Keratinocyte (primary cell): ENCODE measurements at regions not wholly inside any gene's neighbourhood (a gene's known extent, or its start where the extent isn't known, plus 50 kb on each side); places are given as distances from the start of the nearest gene placed in this dataset.

Experiments used
- DNase-seq: peaks from one replicate; pipeline ENCODE4 v3.0.0-alpha.2; 2011; ENCODE audit warnings: low read depth, missing footprints, low spot score
- FAIRE-seq: peaks from 2 replicates; lab custom pipeline; 2011; peaks lifted over from hg19 to GRCh38; lab: Jason Lieb, UNC
- H2AFZ ChIP-seq: 2 replicates; pipeline ENCODE4 v1.6.0; 2012; ENCODE audit warnings: low read length, control low read depth, inconsistent platforms; ENCODE audit not compliant: control insufficient read depth
- H3K27ac ChIP-seq: 2 replicates; pipeline ENCODE4 v1.5.1; 2011; ENCODE audit warnings: low read length; ENCODE audit not compliant: control insufficient read depth, insufficient read depth
- H3K27me3 ChIP-seq: 3 replicates; pipeline ENCODE4 v1.6.0; 2011; ENCODE audit warnings: low read length; ENCODE audit not compliant: control insufficient read depth, insufficient read depth; ENCODE audit errors: extremely low read depth
- H3K36me3 ChIP-seq, 2 experiments: 2 replicates in 1 of 2; 3 replicates in 1 of 2; pipeline ENCODE4 v1.5.1; 2011; ENCODE audit warnings: low read length in 2 of 2, mild to moderate bottlenecking in 1 of 2; ENCODE audit not compliant: control insufficient read depth in 2 of 2, insufficient read depth in 2 of 2; ENCODE audit errors: extremely low read depth in 1 of 2
- H3K4me1 ChIP-seq: 3 replicates; pipeline ENCODE4 v1.5.1; 2011; ENCODE audit warnings: low read length; ENCODE audit not compliant: control insufficient read depth, insufficient read depth; ENCODE audit errors: extremely low read depth
- H3K4me2 ChIP-seq: 3 replicates; pipeline ENCODE4 v1.6.0; 2011; ENCODE audit warnings: low read depth, low read length; ENCODE audit not compliant: control insufficient read depth, insufficient read depth; ENCODE audit errors: extremely low read depth
- H3K4me3 ChIP-seq, 3 experiments: fragments of 200-600 bp in 1 of 3; sonication (generic) in 1 of 3; 2 replicates in 2 of 3; 3 replicates in 1 of 3; pipeline ENCODE4 v1.5.1; 2011 to 2016; ENCODE audit warnings: low read length in 3 of 3, mild to moderate bottlenecking in 3 of 3, control low read depth in 2 of 3, inconsistent platforms in 1 of 3, low read depth in 1 of 3, mixed read lengths in 1 of 3, mixed run types in 1 of 3, moderate library complexity in 1 of 3; ENCODE audit not compliant: control insufficient read depth in 2 of 3, insufficient read depth in 2 of 3; ENCODE audit errors: extremely low read depth in 1 of 3
- H3K79me2 ChIP-seq: 2 replicates; pipeline ENCODE4 v1.6.0; 2012; ENCODE audit warnings: low read length; ENCODE audit not compliant: control insufficient read depth, insufficient read depth
- H3K9ac ChIP-seq: 3 replicates; pipeline ENCODE4 v1.6.0; 2011; ENCODE audit warnings: low read length; ENCODE audit not compliant: control insufficient read depth, insufficient read depth; ENCODE audit errors: extremely low read depth
- H3K9me1 ChIP-seq: 3 replicates; pipeline ENCODE4 v1.6.0; 2011; ENCODE audit warnings: low read length; ENCODE audit not compliant: control insufficient read depth, insufficient read depth; ENCODE audit errors: extremely low read depth
- H3K9me3 ChIP-seq: 2 replicates; pipeline ENCODE4 v1.5.1; 2012; ENCODE audit warnings: low read depth, low read length; ENCODE audit not compliant: control insufficient read depth
- H4K20me1 ChIP-seq: 3 replicates; pipeline ENCODE4 v1.6.0; 2011; ENCODE audit warnings: low read length; ENCODE audit not compliant: control insufficient read depth, insufficient read depth; ENCODE audit errors: extremely low read depth
- CTCF ChIP-seq, 3 experiments: IDR thresholded peaks in 1 of 3; conservative IDR thresholded peaks in 1 of 3; optimal IDR thresholded peaks in 1 of 3; 2 replicates in 2 of 3; 3 replicates in 1 of 3; pipeline versions ENCODE3 to v1.5.1; 2011; ENCODE audit warnings: low read length in 3 of 3, mild to moderate bottlenecking in 3 of 3, moderate library complexity in 2 of 3, control low read depth in 1 of 3, inconsistent platforms in 1 of 3; ENCODE audit not compliant: insufficient read depth in 2 of 3; ENCODE audit errors: extremely low read depth in 1 of 3
- EZH2 ChIP-seq: IDR thresholded peaks from one replicate; pipeline ENCODE4 v1.6.1; 2012; ENCODE audit warnings: inconsistent platforms, mild to moderate bottlenecking, low read length, moderate library complexity
- dilution Hi-C: fragments of 300-500 bp; cut with MboI; formaldehyde crosslinking; loops from one replicate; pipeline ENCODE4 v1.7.0; 2020; ENCODE audit warnings: low sequenced_read_pairs; ENCODE audit not compliant: extremely low pct_ligation_motif_present

GRCh38 chr10:3445648-3446047, 273.1 kb upstream of the PITRM1 start:
- Histone ChIP-seq H3K4me3 (no peak overlapping the region), H3K9me3 (no peaks in the 10 kb centered on the region), H3K27me3 (no peaks in the 10 kb centered on the region), H3K27ac (no peak overlapping the region), H3K4me2 (no peak overlapping the region), H3K9me1 (no peaks in the 10 kb centered on the region), H4K20me1 (no peaks in the 10 kb centered on the region), H3K4me1 (no peaks in the 10 kb centered on the region), H2AFZ (no peak overlapping the region), H3K36me3 (no peaks in the 10 kb centered on the region), H3K9ac (no peak overlapping the region), H3K79me2 (no peaks in the 10 kb centered on the region)
- FAIRE-seq (no peak), DNase-seq (no peak)
- no peak for TF ChIP-seq EZH2
- no peak for TF ChIP-seq CTCF (optimal IDR thresholded peaks at IDR 0.05 in 1 of 3, IDR thresholded peaks at IDR 0.05 in 1 of 3, conservative IDR thresholded peaks at IDR 0.05 in 1 of 3; ENCODE audit: extremely low read depth in 1 of 3, insufficient read depth in 2 of 3, low read length in 3 of 3)
- dilution Hi-C loops, result no loop called here

- no peaks in the 10 kb centered on the region for H3K36me3 ChIP-seq
- no peak overlapping the region for H3K4me3 ChIP-seq
- no peaks in the 10 kb centered on the region for H4K20me1 ChIP-seq
- no peak for FAIRE-seq
- H3K27me3 ChIP-seq, result no peaks in the 10 kb centered on the region
- no peak overlapping the region for H2AFZ ChIP-seq
- no peaks in the 10 kb centered on the region for H3K4me1 ChIP-seq
- no peak overlapping the region for H3K9ac ChIP-seq
- no peak for TF ChIP-seq CTCF (optimal IDR thresholded peaks at IDR 0.05 in 1 of 3, IDR thresholded peaks at IDR 0.05 in 1 of 3, conservative IDR thresholded peaks at IDR 0.05 in 1 of 3; ENCODE audit: extremely low read depth in 1 of 3, insufficient read depth in 2 of 3, low read length in 3 of 3)
- no peak for TF ChIP-seq EZH2
- DNase-seq, result no peak
- dilution Hi-C loops, result no loop called here
- no peaks in the 10 kb centered on the region for H3K79me2 ChIP-seq
- no peaks in the 10 kb centered on the region for H3K9me3 ChIP-seq
- H3K27ac ChIP-seq, result no peak overlapping the region
- no peaks in the 10 kb centered on the region for H3K9me1 ChIP-seq
- H3K4me2 ChIP-seq, result no peak overlapping the region
Measured at GRCh38 chr10:3442451-3442990, 269.9 kb upstream of the PITRM1 start.
